LNCaP clone FGC (cell line): ENCODE measurements at regions not wholly inside any gene's neighbourhood (a gene's known extent, or its start where the extent isn't known, plus 50 kb on each side); places are given as distances from the start of the nearest gene placed in this dataset.
A peak's percentile ranks its signal among the peaks of the same experiment; 100 is the strongest.
"Not testable (repeated sequence)": the region's sequence is repeated elsewhere in the genome, so short reads cannot be mapped to it uniquely, and the experiment has no call there.

Experiments
- DNase-seq: peaks from one replicate; pipeline ENCODE4 v3.0.0-alpha.2; 2011; ENCODE audit warnings: low read depth
- H3K4me3 ChIP-seq: 2 replicates; pipeline ENCODE4 v1.5.1; 2011; ENCODE audit warnings: mild to moderate bottlenecking, low read depth, low read length, control low read depth
- TF ChIP-seq, protein P1 (sequence below): IDR thresholded peaks from 2 replicates; pipeline ENCODE4 v1.5.1; 2012; ENCODE audit warnings: mild to moderate bottlenecking; ENCODE audit not compliant: control insufficient read depth, insufficient read depth; ENCODE audit errors: extremely low read depth

DNA sequence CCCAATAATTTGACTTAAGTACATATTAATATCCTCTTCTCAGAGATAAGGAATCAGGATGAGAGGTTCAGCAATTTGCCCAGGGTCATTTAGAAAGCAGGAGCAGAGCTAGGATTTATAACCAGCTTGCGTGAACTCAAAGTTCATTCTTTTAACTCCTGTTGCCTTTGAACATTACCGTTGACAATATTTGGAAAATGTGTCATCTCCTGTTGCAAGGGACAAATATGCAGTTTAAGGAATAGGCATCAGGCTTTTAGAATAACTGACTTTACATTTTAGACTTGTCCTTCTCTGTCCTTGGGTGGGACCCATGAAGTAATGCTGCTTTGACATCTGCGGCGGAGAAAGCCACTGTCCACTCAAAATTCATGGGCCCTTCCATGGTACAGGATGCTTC lies 252.2 kb upstream of the RGMA start:
- H3K4me3 ChIP-seq, result no peak overlapping the region
- DNase-seq, result no peak
- TF ChIP-seq, protein P1, sequence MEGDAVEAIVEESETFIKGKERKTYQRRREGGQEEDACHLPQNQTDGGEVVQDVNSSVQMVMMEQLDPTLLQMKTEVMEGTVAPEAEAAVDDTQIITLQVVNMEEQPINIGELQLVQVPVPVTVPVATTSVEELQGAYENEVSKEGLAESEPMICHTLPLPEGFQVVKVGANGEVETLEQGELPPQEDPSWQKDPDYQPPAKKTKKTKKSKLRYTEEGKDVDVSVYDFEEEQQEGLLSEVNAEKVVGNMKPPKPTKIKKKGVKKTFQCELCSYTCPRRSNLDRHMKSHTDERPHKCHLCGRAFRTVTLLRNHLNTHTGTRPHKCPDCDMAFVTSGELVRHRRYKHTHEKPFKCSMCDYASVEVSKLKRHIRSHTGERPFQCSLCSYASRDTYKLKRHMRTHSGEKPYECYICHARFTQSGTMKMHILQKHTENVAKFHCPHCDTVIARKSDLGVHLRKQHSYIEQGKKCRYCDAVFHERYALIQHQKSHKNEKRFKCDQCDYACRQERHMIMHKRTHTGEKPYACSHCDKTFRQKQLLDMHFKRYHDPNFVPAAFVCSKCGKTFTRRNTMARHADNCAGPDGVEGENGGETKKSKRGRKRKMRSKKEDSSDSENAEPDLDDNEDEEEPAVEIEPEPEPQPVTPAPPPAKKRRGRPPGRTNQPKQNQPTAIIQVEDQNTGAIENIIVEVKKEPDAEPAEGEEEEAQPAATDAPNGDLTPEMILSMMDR, result no peak

DNA sequence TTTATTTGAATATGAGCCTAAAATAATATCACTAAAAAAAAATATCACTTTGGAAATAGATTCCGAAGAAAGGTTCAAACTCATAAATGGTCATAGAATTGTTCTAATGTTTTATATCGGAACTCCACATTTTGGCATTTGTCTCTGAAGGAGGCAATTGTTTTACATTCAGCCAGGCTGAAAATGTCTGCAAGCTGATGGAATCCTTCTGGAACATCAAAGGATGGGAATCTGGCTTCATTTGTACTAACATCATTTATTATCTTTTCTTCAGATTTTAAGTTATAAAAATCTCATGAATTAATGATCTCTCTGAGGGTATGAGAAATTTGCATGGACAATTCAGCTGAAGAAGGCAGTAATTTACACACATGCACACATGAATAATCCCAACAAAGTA lies 251.4 kb upstream of the RGMA start:
- no peak overlapping the region for H3K4me3 ChIP-seq
- TF ChIP-seq, protein P1, result no peak
- no peak for DNase-seq

GRCh38 chr15:93333796-93334195 lies 244.8 kb upstream of the RGMA start:
- TF ChIP-seq, protein P1, result peak; percentile 39; the same call in 1 of the 2 replicates

GRCh38 chr15:93333126-93333525 lies 244.1 kb upstream of the RGMA start:
- DNase-seq, H3K4me3 ChIP-seq: not testable (repeated sequence)

More at GRCh38 chr15:93333796-93334195, 244.8 kb upstream of the RGMA start:
- DNase-seq, result no peak
- H3K4me3 ChIP-seq, result no peak overlapping the region

GRCh38 chr15:93332168-93332553 lies 243.2 kb upstream of the RGMA start:
- no peak for DNase-seq
- no peak overlapping the region for H3K4me3 ChIP-seq
- TF ChIP-seq, protein P1, result no peak

GRCh38 chr15:93331545-93332167 lies 242.6 kb upstream of the RGMA start:
- TF ChIP-seq, protein P1, result no peak
- no peak for DNase-seq
- H3K4me3 ChIP-seq, result no peak overlapping the region

DNA sequence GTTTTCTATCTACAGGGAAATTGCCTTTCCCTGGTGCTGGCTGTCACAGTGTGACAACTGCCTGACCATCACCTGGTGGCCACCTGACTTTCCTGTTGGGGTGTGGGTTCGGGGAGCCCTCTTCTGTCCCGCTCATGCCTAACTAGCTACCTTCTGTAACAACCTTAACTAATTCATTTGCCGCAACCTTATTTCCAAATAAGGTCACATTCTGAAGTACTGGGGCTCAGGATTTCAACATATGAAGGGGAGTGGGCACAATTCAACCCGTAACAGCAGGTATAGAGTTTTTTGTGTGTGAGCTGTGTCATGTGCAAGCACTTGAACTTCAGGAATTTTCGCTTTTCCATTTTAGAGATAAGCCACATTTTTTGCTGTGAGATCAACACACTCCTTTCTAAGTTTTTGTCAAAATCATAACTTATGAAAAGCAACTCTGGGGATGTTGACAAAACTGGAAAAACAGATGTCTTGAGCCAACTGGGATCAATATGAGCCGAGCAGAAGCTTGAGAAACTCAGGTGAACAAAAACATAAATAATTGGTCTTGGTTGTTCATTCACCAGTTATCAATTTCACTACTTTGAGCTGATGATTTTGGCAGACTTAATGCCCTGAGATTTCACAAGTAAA lies 242.0 kb upstream of the RGMA start:
- DNase-seq, result no peak
- TF ChIP-seq, protein P1, result no peak
- H3K4me3 ChIP-seq, result no peak overlapping the region
